ENCODE measurements at regions not wholly inside any gene's neighbourhood (a gene's known extent, or its start where the extent isn't known, plus 50 kb on each side); places are given as distances from the start of the nearest gene placed in this dataset.
A peak's percentile ranks its signal among the peaks of the same experiment; 100 is the strongest.

- H3K27ac ChIP-seq (ENCODE audit: extremely low read depth, low read depth, low read length): no peak overlapping the region
- H3K36me3 ChIP-seq (ENCODE audit: control insufficient read depth in 2 of 2, insufficient read depth in 1 of 2, low read length in 2 of 2): no peaks in the 10 kb centered on the region
- no peaks in the 10 kb centered on the region for H3K4me1 ChIP-seq (ENCODE audit: control insufficient read depth, insufficient read depth, low read length)
- H3K4me3 ChIP-seq (ENCODE audit: low read depth, low read length): no peak overlapping the region
- CTCF ChIA-PET: no interaction called here
- TF ChIP-seq ZNF596 (tag by site-specific recombination; IDR thresholded peaks at IDR 0.05) (no peak), ZSCAN5A (tag by site-specific recombination; IDR thresholded peaks at IDR 0.05) (no peak), ZNF426 (tag by site-specific recombination; IDR thresholded peaks at IDR 0.05) (no peak), SCRT2 (tag by site-specific recombination; IDR thresholded peaks at IDR 0.05) (no peak), ZNF548 (tag by site-specific recombination; IDR thresholded peaks at IDR 0.05) (no peak), WT1 (tag by site-specific recombination; IDR thresholded peaks at IDR 0.05) (no peak), ZNF112 (tag by site-specific recombination; IDR thresholded peaks at IDR 0.05) (no peak)
- TF ChIP-seq, protein P1, sequence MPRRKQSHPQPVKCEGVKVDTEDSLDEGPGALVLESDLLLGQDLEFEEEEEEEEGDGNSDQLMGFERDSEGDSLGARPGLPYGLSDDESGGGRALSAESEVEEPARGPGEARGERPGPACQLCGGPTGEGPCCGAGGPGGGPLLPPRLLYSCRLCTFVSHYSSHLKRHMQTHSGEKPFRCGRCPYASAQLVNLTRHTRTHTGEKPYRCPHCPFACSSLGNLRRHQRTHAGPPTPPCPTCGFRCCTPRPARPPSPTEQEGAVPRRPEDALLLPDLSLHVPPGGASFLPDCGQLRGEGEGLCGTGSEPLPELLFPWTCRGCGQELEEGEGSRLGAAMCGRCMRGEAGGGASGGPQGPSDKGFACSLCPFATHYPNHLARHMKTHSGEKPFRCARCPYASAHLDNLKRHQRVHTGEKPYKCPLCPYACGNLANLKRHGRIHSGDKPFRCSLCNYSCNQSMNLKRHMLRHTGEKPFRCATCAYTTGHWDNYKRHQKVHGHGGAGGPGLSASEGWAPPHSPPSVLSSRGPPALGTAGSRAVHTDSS (tag by site-specific recombination; IDR thresholded peaks at IDR 0.05): peak; percentile 79
- POLR2A ChIA-PET: no interaction called here
- no peaks in the 10 kb centered on the region for H3K9me3 ChIP-seq (ENCODE audit: control insufficient read depth, insufficient read depth, low read depth, low read length)
These were observed 63.7 kb upstream of the PIK3R1 start for GRCh38 chr5:68151812-68152211.

DNA sequence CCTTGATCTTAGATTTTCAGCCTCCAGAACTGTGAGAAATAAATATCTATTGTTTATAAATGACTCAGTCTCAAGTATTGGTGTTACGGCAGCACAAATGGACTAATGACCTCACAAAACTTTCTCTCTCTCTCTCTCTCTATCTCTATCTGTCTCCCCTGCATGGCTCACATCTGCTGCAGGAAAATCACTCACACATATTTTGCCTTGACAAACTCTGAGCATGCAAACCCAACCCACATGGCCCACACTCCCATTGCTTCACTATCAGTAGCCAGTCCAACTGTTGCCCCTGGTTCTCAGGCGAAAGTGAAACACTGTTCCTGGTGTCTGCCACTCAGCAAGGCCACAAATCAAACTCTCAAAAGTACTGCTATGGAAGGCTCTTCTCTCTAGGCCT lies 66.4 kb upstream of the PIK3R1 start:
- ChIA-PET CTCF (no interaction called here), POLR2A (no interaction called here)
- Histone ChIP-seq H3K9me3 (ENCODE audit: control insufficient read depth, insufficient read depth, low read depth, low read length) (no peaks in the 10 kb centered on the region), H3K4me1 (ENCODE audit: control insufficient read depth, insufficient read depth, low read length) (no peaks in the 10 kb centered on the region), H3K27ac (ENCODE audit: extremely low read depth, low read depth, low read length) (no peak overlapping the region), H3K4me3 (ENCODE audit: low read depth, low read length) (no peak overlapping the region), H3K36me3 (ENCODE audit: control insufficient read depth in 2 of 2, insufficient read depth in 1 of 2, low read length in 2 of 2) (no peaks in the 10 kb centered on the region)
- peak; percentile 28; the same call in 1 of the 2 replicates for TF ChIP-seq SCRT2 (tag by site-specific recombination; IDR thresholded peaks at IDR 0.05)
- TF ChIP-seq, protein P2, sequence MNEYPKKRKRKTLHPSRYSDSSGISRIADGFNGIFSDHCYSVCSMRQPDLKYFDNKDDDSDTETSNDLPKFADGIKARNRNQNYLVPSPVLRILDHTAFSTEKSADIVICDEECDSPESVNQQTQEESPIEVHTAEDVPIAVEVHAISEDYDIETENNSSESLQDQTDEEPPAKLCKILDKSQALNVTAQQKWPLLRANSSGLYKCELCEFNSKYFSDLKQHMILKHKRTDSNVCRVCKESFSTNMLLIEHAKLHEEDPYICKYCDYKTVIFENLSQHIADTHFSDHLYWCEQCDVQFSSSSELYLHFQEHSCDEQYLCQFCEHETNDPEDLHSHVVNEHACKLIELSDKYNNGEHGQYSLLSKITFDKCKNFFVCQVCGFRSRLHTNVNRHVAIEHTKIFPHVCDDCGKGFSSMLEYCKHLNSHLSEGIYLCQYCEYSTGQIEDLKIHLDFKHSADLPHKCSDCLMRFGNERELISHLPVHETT (tag by site-specific recombination; IDR thresholded peaks at IDR 0.05): no peak
- peak; percentile 13; the same call in 1 of the 2 replicates for TF ChIP-seq PRDM1 (tag by site-specific recombination; IDR thresholded peaks at IDR 0.05)

DNA sequence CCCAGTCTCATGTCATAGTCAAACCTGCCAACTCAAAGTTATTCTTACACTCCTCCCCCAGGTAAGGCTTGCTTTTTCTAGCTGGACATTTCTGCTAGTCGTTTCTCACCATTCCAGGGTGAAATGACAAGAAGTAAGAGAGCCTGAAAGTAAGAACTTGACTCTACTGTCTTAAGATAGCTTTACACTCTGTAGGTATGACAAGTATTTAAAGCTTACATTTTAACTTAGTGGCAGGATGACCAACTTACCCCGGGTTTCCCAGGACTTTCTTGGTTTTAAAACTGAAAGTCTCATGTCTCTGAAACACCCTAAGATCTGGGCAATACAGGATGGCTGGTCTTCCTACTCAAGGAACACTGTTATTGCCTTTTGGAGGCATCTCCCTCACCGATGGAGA lies 67.5 kb upstream of the PIK3R1 start:
- H3K27ac ChIP-seq (ENCODE audit: extremely low read depth, low read depth, low read length): no peak overlapping the region
- no peaks in the 10 kb centered on the region for H3K9me3 ChIP-seq (ENCODE audit: control insufficient read depth, insufficient read depth, low read depth, low read length)
- H3K36me3 ChIP-seq (ENCODE audit: control insufficient read depth in 2 of 2, insufficient read depth in 1 of 2, low read length in 2 of 2): no peaks in the 10 kb centered on the region
- ChIA-PET POLR2A (no interaction called here), CTCF (no interaction called here)
- no peaks in the 10 kb centered on the region for H3K4me1 ChIP-seq (ENCODE audit: control insufficient read depth, insufficient read depth, low read length)
- TF ChIP-seq ZSCAN16 (tag by site-specific recombination; IDR thresholded peaks at IDR 0.05) (no peak), WT1 (tag by site-specific recombination; IDR thresholded peaks at IDR 0.05) (no peak), ZNF426 (tag by site-specific recombination; IDR thresholded peaks at IDR 0.05) (no peak), ZNF560 (tag by site-specific recombination; IDR thresholded peaks at IDR 0.05; ENCODE audit: borderline replicate concordance) (no peak), ZNF692 (tag by site-specific recombination; IDR thresholded peaks at IDR 0.05) (no peak), ZFHX2 (tag by site-specific recombination; conservative IDR thresholded peaks at IDR 0.05) (no peak), ZNF157 (tag by site-specific recombination; IDR thresholded peaks at IDR 0.05) (no peak), ZNF837 (tag by site-specific recombination; IDR thresholded peaks at IDR 0.05) (no peak), ZNF18 (tag by site-specific recombination; IDR thresholded peaks at IDR 0.05) (no peak), ZNF214 (tag by site-specific recombination; IDR thresholded peaks at IDR 0.05; ENCODE audit: borderline replicate concordance) (no peak), ZNF274 (IDR thresholded peaks at IDR 0.05; ENCODE audit: low read length) (no peak), ZNF274 (tag by site-specific recombination; IDR thresholded peaks at IDR 0.05; ENCODE audit: borderline replicate concordance) (no peak), ZSCAN5A (tag by site-specific recombination; IDR thresholded peaks at IDR 0.05) (no peak), ZNF449 (tag by site-specific recombination; IDR thresholded peaks at IDR 0.05) (no peak)
- no peak overlapping the region for H3K4me3 ChIP-seq (ENCODE audit: low read depth, low read length)

Measured in HEK293 (cell line).